H1 (cell line): ENCODE measurements at regions not wholly inside any gene's neighbourhood (a gene's known extent, or its start where the extent isn't known, plus 50 kb on each side); places are given as distances from the start of the nearest gene placed in this dataset.

Experiments used
- CTCF ChIA-PET: fragments of 300-600 bp; sonication (Branson Sonifier 250); formaldehyde crosslinking; loops from one replicate; lab custom pipeline; 2021; ENCODE audit not compliant: partially characterized antibody; lab: Charles Lee
- POLR2A ChIA-PET: fragments of 300-600 bp; sonication (Branson Sonifier 250); formaldehyde crosslinking; loops from one replicate; lab custom pipeline; 2021; ENCODE audit warnings: inconsistent platforms; ENCODE audit not compliant: partially characterized antibody; lab: Charles Lee
- DNase-seq, 2 experiments: peaks; one replicate each; pipeline versions ENCODE4 v3.0.0 to v3.0.0-alpha.2; 2010 to 2022; ENCODE audit warnings: low spot score in 2 of 2, low read depth in 1 of 2, mixed read lengths in 1 of 2
- FAIRE-seq: peaks from 2 replicates; lab custom pipeline; 2011; peaks lifted over from hg19 to GRCh38; lab: Jason Lieb, UNC
- H2AFZ ChIP-seq: 2 replicates; pipeline ENCODE4 v1.8.1; 2012; ENCODE audit warnings: low read length, inconsistent platforms
- H2AK5ac ChIP-seq: 2 replicates; pipeline ENCODE4 v1.6.1; 2013; ENCODE audit warnings: low read depth, low read length
- H2BK120ac ChIP-seq: replicated peaks from 2 replicates; pipeline ENCODE3; 2013; ENCODE audit warnings: low read depth, low read length, inconsistent platforms
- H2BK12ac ChIP-seq: 2 replicates; pipeline ENCODE4 v1.6.1; 2013; ENCODE audit warnings: low read depth, low read length
- H2BK15ac ChIP-seq: 2 replicates; pipeline ENCODE4 v1.6.1; 2013; ENCODE audit warnings: low read length
- H2BK20ac ChIP-seq: 2 replicates; pipeline ENCODE4 v1.6.1; 2013; ENCODE audit warnings: low read length
- H2BK5ac ChIP-seq: 2 replicates; pipeline ENCODE4 v1.6.1; 2013; ENCODE audit warnings: low read depth, low read length
- H3K14ac ChIP-seq: 2 replicates; pipeline ENCODE4 v1.6.1; 2013; ENCODE audit warnings: inconsistent platforms; ENCODE audit not compliant: insufficient read length
- H3K18ac ChIP-seq: 2 replicates; pipeline ENCODE4 v1.6.1; 2013; ENCODE audit warnings: low read length; ENCODE audit errors: extremely low read depth
- H3K23ac ChIP-seq: 2 replicates; pipeline ENCODE4 v1.6.1; 2013; ENCODE audit warnings: inconsistent platforms; ENCODE audit not compliant: insufficient read length
- H3K23me2 ChIP-seq: 2 replicates; pipeline ENCODE4 v1.6.1; 2013; ENCODE audit warnings: low read depth, low read length
- H3K27ac ChIP-seq: 2 replicates; pipeline ENCODE4 v1.6.1; 2011; ENCODE audit warnings: low read depth, low read length, inconsistent platforms
- H3K27me3 ChIP-seq, 4 experiments: replicated peaks in 1 of 4; 1 replicate in 1 of 4; 2 replicates in 3 of 4; pipeline versions ENCODE4 v1.6.1 to v1.8.1; 2011 to 2013; ENCODE audit warnings: low read length in 3 of 4, mild to moderate bottlenecking in 3 of 4, inconsistent platforms in 2 of 4, mixed read lengths in 2 of 4, moderate library complexity in 1 of 4; ENCODE audit not compliant: control insufficient read depth in 3 of 4, insufficient read depth in 3 of 4; ENCODE audit errors: extremely low read depth in 1 of 4
- H3K36me3 ChIP-seq, 4 experiments: 2 replicates each; pipeline versions ENCODE4 v1.6.1 to v1.8.1; 2011 to 2013; ENCODE audit warnings: mild to moderate bottlenecking in 4 of 4, low read length in 3 of 4, moderate library complexity in 2 of 4, control low read depth in 1 of 4, inconsistent platforms in 1 of 4; ENCODE audit not compliant: insufficient read depth in 4 of 4, control insufficient read depth in 2 of 4
- H3K4ac ChIP-seq: replicated peaks from 2 replicates; pipeline ENCODE3; 2013; ENCODE audit warnings: low read length, low read depth, mixed read lengths, inconsistent platforms; ENCODE audit not compliant: insufficient read length
- H3K4me1 ChIP-seq, 4 experiments: replicated peaks in 1 of 4; 1 replicate in 1 of 4; 2 replicates in 3 of 4; pipeline versions ENCODE4 v1.6.1 to v1.8.1; 2011 to 2013; ENCODE audit warnings: low read length in 3 of 4, inconsistent platforms in 2 of 4, mixed read lengths in 1 of 4; ENCODE audit not compliant: insufficient read depth in 4 of 4, control insufficient read depth in 3 of 4
- H3K4me2 ChIP-seq, 2 experiments: 2 replicates each; pipeline versions ENCODE4 v1.6.1 to v1.8.1; 2011 to 2013; ENCODE audit warnings: low read depth in 2 of 2, low read length in 2 of 2, control low read depth in 1 of 2, inconsistent platforms in 1 of 2, mild to moderate bottlenecking in 1 of 2; ENCODE audit not compliant: insufficient read depth in 1 of 2
- H3K4me3 ChIP-seq, 4 experiments: fragments of 200-600, 300-600 bp in 1 of 4; sonication (generic), shearing (Covaris generic), sonication (Bioruptor Twin) in 1 of 4; 2 replicates each; pipeline versions ENCODE4 v1.5.1 to v1.8.1; 2011 to 2016; ENCODE audit warnings: low read length in 4 of 4, low read depth in 3 of 4, control low read depth in 2 of 4, inconsistent platforms in 2 of 4, mild to moderate bottlenecking in 2 of 4, mixed read lengths in 1 of 4, moderate library complexity in 1 of 4; ENCODE audit not compliant: insufficient read depth in 2 of 4; ENCODE audit errors: extremely low read depth in 1 of 4
- H3K56ac ChIP-seq: replicated peaks from 2 replicates; pipeline ENCODE3; 2013; ENCODE audit warnings: low read depth, mild to moderate bottlenecking, mixed read lengths, low read length, inconsistent platforms; ENCODE audit not compliant: insufficient read length
- H3K79me1 ChIP-seq: 2 replicates; pipeline ENCODE4 v1.6.1; 2013; ENCODE audit warnings: low read depth, low read length, control low read depth
- H3K79me2 ChIP-seq, 2 experiments: 2 replicates each; pipeline versions ENCODE4 v1.6.1 to v1.8.1; 2012 to 2013; ENCODE audit warnings: low read length in 2 of 2, mild to moderate bottlenecking in 2 of 2, inconsistent platforms in 1 of 2; ENCODE audit not compliant: insufficient read depth in 2 of 2, control insufficient read depth in 1 of 2
- H3K9ac ChIP-seq, 4 experiments: replicated peaks in 1 of 4; 1 replicate in 1 of 4; 2 replicates in 3 of 4; pipeline versions ENCODE4 v1.6.1 to v1.8.1; 2011 to 2013; ENCODE audit warnings: low read depth in 3 of 4, low read length in 3 of 4, control low read depth in 2 of 4, mild to moderate bottlenecking in 2 of 4, moderate library complexity in 2 of 4, inconsistent platforms in 1 of 4; ENCODE audit errors: extremely low read depth in 1 of 4
- H3K9me3 ChIP-seq, 2 experiments: 2 replicates each; pipeline versions ENCODE4 v1.6.1 to v1.8.1; 2012 to 2013; ENCODE audit warnings: mild to moderate bottlenecking in 2 of 2, moderate library complexity in 2 of 2, control low read depth in 1 of 2, inconsistent platforms in 1 of 2, low read depth in 1 of 2, low read length in 1 of 2, mixed read lengths in 1 of 2; ENCODE audit not compliant: insufficient read depth in 2 of 2
- H4K20me1 ChIP-seq, 2 experiments: replicated peaks in 1 of 2; 2 replicates each; pipeline versions ENCODE3 to v1.8.1; 2011 to 2013; ENCODE audit warnings: inconsistent platforms in 2 of 2, low read length in 2 of 2, mild to moderate bottlenecking in 1 of 2; ENCODE audit not compliant: insufficient read depth in 2 of 2, control insufficient read depth in 1 of 2
- H4K5ac ChIP-seq: 2 replicates; pipeline ENCODE4 v1.6.1; 2013; ENCODE audit warnings: low read length, low read depth, mixed read lengths, inconsistent platforms; ENCODE audit not compliant: insufficient read length
- H4K8ac ChIP-seq: 2 replicates; pipeline ENCODE4 v1.8.0; 2013; ENCODE audit warnings: mild to moderate bottlenecking, moderate library complexity, low read length, inconsistent platforms; ENCODE audit not compliant: insufficient read depth; ENCODE audit errors: extremely low read depth
- H4K91ac ChIP-seq: replicated peaks from 2 replicates; pipeline ENCODE3; 2013; ENCODE audit warnings: low read length, mixed read lengths, inconsistent platforms; ENCODE audit not compliant: insufficient read length
- ATF2 ChIP-seq: IDR thresholded peaks from 2 replicates; pipeline ENCODE4 v1.6.1; 2012; ENCODE audit warnings: low read length, inconsistent platforms
- ATF3 ChIP-seq: IDR thresholded peaks from 2 replicates; pipeline ENCODE4 v1.6.1; 2011; ENCODE audit warnings: low read depth, mild to moderate bottlenecking, low read length; ENCODE audit not compliant: insufficient read depth
- POU5F1 ChIP-seq: IDR thresholded peaks from 2 replicates; pipeline ENCODE4 v1.6.1; 2011; ENCODE audit warnings: low read depth, mild to moderate bottlenecking, low read length, moderate library complexity
- SP4 ChIP-seq: IDR thresholded peaks from 2 replicates; pipeline ENCODE4 v1.6.1; 2012; ENCODE audit warnings: low read length, inconsistent platforms
- WGBS, 2 experiments: shearing (Covaris generic) in 1 of 2; methylation state at CpG; one replicate each; pipeline versions ENCODE4 v1.1.6 to v1.1.7; 2013 to 2015; ENCODE audit warnings: low lambda C conversion rate in 2 of 2, mixed read lengths in 2 of 2, inconsistent platforms in 1 of 2, low coverage in 1 of 2, missing lambda C conversion rate in 1 of 2; ENCODE audit not compliant: insufficient replicate concordance in 2 of 2, insufficient coverage in 1 of 2, insufficient read length in 1 of 2; ENCODE audit errors: extremely low coverage in 1 of 2, missing lambda C conversion rate in 1 of 2; 5-methylcytosine and 5-hydroxymethylcytosine counted together

- Histone ChIP-seq H3K18ac (no peak overlapping the region), H2BK15ac (no peak overlapping the region), H4K8ac (no peak overlapping the region), H4K91ac (no peak overlapping the region), H2BK20ac (no peak overlapping the region), H3K79me2 (no peaks in the 10 kb centered on the region), H3K27ac (no peak overlapping the region), H2BK5ac (no peak overlapping the region), H3K23me2 (no peaks in the 10 kb centered on the region), H3K79me1 (no peaks in the 10 kb centered on the region), H3K27me3 (no peaks in the 10 kb centered on the region), H2AFZ (no peak overlapping the region), H3K23ac (no peak overlapping the region), H2AK5ac (no peak overlapping the region), H3K9me3 (peaks cover 0 to 3% of the 10 kb centered on the region in 2 experiments; a peak in 1 of 4 replicates), H3K56ac (no peak overlapping the region), H4K5ac (no peak overlapping the region), H3K4me3 (no peak overlapping the region), H3K4ac (no peak overlapping the region), H3K4me1 (no peaks in the 10 kb centered on the region), H4K20me1 (no peaks in the 10 kb centered on the region), H2BK12ac (no peak overlapping the region), H3K36me3 (no peaks in the 10 kb centered on the region), H3K4me2 (no peak overlapping the region), H2BK120ac (no peak overlapping the region), H3K14ac (no peak overlapping the region), H3K9ac (no peak overlapping the region)
- FAIRE-seq (no peak), DNase-seq (no peak)
- ChIA-PET POLR2A (no interaction called here), CTCF (interaction anchor here (1.7 kb wide), 1 partner anchor 51 kb away, joined by 3 read pairs; no protein-coding TSS in a partner anchor)
- WGBS, 2 experiments = 97% methylated on average over 2 of the region's 2 CpGs; no CpG with 5 or more reads in 1 of the 2 experiments
- TF ChIP-seq ATF2 (no peak), ATF3 (no peak), POU5F1 (no peak), SP4 (no peak)
Measured at GRCh38 chr13:107665926-107666458, 549.3 kb downstream of the LIG4 start.
